ENCODE measurements at regions not wholly inside any gene's neighbourhood (a gene's known extent, or its start where the extent isn't known, plus 50 kb on each side); places are given as distances from the start of the nearest gene placed in this dataset.

- TF ChIP-seq CTCF (IDR thresholded peaks at IDR 0.05; ENCODE audit: insufficient read depth, low read length) (no peak), POLR2AphosphoS5 (IDR thresholded peaks at IDR 0.05; ENCODE audit: low read depth) (no peak)
Observed at GRCh38 chr1:177585302-177586220, 384.3 kb downstream of the SEC16B start.
